Tibial nerve (tissue), 4 donors: ENCODE measurements at regions not wholly inside any gene's neighbourhood (a gene's known extent, or its start where the extent isn't known, plus 50 kb on each side); places are given as distances from the start of the nearest gene placed in this dataset.

Source experiments
- DNase-seq, 2 donors: peaks; one replicate each; pipeline ENCODE4 v3.0.0-alpha.2; 2019; ENCODE audit warnings: low spot score in 2 of 2
- H3K27ac ChIP-seq, 4 donors: fragments of 200-600 bp; sonication (generic) in 3 of 4; one replicate each; pipeline ENCODE4 v1.5.1; 2017 to 2019; ENCODE audit warnings: mild to moderate bottlenecking in 1 of 4
- H3K27me3 ChIP-seq, 2 donors: fragments of 200-600 bp; sonication (generic) in 1 of 2; one replicate each; pipeline versions ENCODE4 v1.5.1 to v1.6.0; 2017 to 2019
- H3K36me3 ChIP-seq, 3 donors: fragments of 200-600 bp; sonication (generic); one replicate each; pipeline ENCODE4 v1.5.1; 2018 to 2019
- H3K4me1 ChIP-seq, 4 donors: fragments of 200-600 bp; sonication (generic) in 3 of 4; one replicate each; pipeline ENCODE4 v1.5.1; 2017 to 2019
- H3K4me3 ChIP-seq, 4 donors: fragments of 200-600 bp; sonication (generic) in 3 of 4; one replicate each; pipeline ENCODE4 v1.5.1; 2017 to 2019; ENCODE audit warnings: mild to moderate bottlenecking in 1 of 4, moderate library complexity in 1 of 4
- H3K9me3 ChIP-seq, 4 donors: fragments of 200-600 bp; sonication (generic) in 3 of 4; one replicate each; pipeline ENCODE4 v1.5.1; 2017 to 2019
- CTCF ChIP-seq, 5 experiments: fragments of 200-600 bp in 3 of 5; fragments of 450-650 bp in 2 of 5; sonication (generic) in 3 of 5; IDR thresholded peaks; one replicate each; pipeline ENCODE4 v1.5.1; 2016 to 2019; ENCODE audit warnings: antibody characterized with exemption in 5 of 5, mild to moderate bottlenecking in 3 of 5, moderate library complexity in 2 of 5
- EP300 ChIP-seq, 2 donors: sonication (generic); formaldehyde crosslinking; IDR thresholded peaks; one replicate each; pipeline ENCODE4 v1.6.1; 2017; ENCODE audit warnings: antibody characterized with exemption in 2 of 2, mild to moderate bottlenecking in 1 of 2
- POLR2A ChIP-seq, 2 donors: fragments of 450-650 bp; IDR thresholded peaks; one replicate each; pipeline ENCODE4 v1.6.1; 2017; ENCODE audit warnings: antibody characterized with exemption in 2 of 2, mild to moderate bottlenecking in 2 of 2, moderate library complexity in 2 of 2
- WGBS, 2 donors: methylation state at CpG; one replicate each; pipeline ENCODE4 v1.1.5; 2018; 5-methylcytosine and 5-hydroxymethylcytosine counted together

GRCh38 chr2:183552716-183553115 is 428.5 kb downstream of the NUP35 start:
- no peaks in the 10 kb centered on the region for H3K4me1 ChIP-seq
- 62 to 71% methylated on average over 4 of the region's 4 CpGs for WGBS, 2 donors
- H3K36me3 ChIP-seq: no peaks in the 10 kb centered on the region
- no peak for DNase-seq
- TF ChIP-seq CTCF (IDR thresholded peaks at IDR 0.05): no peak
- no peak for TF ChIP-seq EP300 (IDR thresholded peaks at IDR 0.05)
- no peak for TF ChIP-seq POLR2A (IDR thresholded peaks at IDR 0.05)
- no peak overlapping the region for H3K27ac ChIP-seq
- no peak overlapping the region for H3K4me3 ChIP-seq
- H3K9me3 ChIP-seq: peaks cover 0 to 10% (median 0%) of the 10 kb centered on the region in 4 donors
- no peaks in the 10 kb centered on the region for H3K27me3 ChIP-seq

GRCh38 chr2:183564726-183565125 is 440.5 kb downstream of the NUP35 start:
- H3K27ac ChIP-seq: no peak overlapping the region
- DNase-seq: no peak
- no peaks in the 10 kb centered on the region for H3K9me3 ChIP-seq
- TF ChIP-seq POLR2A (IDR thresholded peaks at IDR 0.05) (no peak), EP300 (IDR thresholded peaks at IDR 0.05) (no peak), CTCF (IDR thresholded peaks at IDR 0.05) (no peak)
- no peak overlapping the region for H3K4me3 ChIP-seq
- no peaks in the 10 kb centered on the region for H3K4me1 ChIP-seq
- H3K27me3 ChIP-seq: no peaks in the 10 kb centered on the region
- H3K36me3 ChIP-seq: no peaks in the 10 kb centered on the region

GRCh38 chr2:183575481-183575880 is 451.2 kb downstream of the NUP35 start:
- TF ChIP-seq CTCF (IDR thresholded peaks at IDR 0.05) (no peak), POLR2A (IDR thresholded peaks at IDR 0.05) (no peak), EP300 (IDR thresholded peaks at IDR 0.05) (no peak)
- Histone ChIP-seq H3K27ac (no peak overlapping the region), H3K9me3 (peaks cover 0 to 9% (median 0%) of the 10 kb centered on the region in 4 donors), H3K27me3 (no peaks in the 10 kb centered on the region), H3K4me1 (no peaks in the 10 kb centered on the region), H3K4me3 (no peak overlapping the region), H3K36me3 (no peaks in the 10 kb centered on the region)
- WGBS, 2 donors: 74% methylated on average over 2 of the region's 2 CpGs
- DNase-seq: no peak

- no peaks in the 10 kb centered on the region for H3K4me1 ChIP-seq
- no peaks in the 10 kb centered on the region for H3K36me3 ChIP-seq
- no peak for TF ChIP-seq POLR2A (IDR thresholded peaks at IDR 0.05)
- TF ChIP-seq CTCF (IDR thresholded peaks at IDR 0.05): no peak
- no peak for TF ChIP-seq EP300 (IDR thresholded peaks at IDR 0.05)
- H3K27ac ChIP-seq: no peak overlapping the region
- no peak overlapping the region for H3K4me3 ChIP-seq
- H3K9me3 ChIP-seq: peaks cover 0 to 5% (median 0%) of the 10 kb centered on the region in 4 donors
- WGBS, 2 donors: 75 to 82% methylated on average over 5 of the region's 5 CpGs
- H3K27me3 ChIP-seq: no peaks in the 10 kb centered on the region
- no peak for DNase-seq
Measured at GRCh38 chr2:183579686-183580085, 455.4 kb downstream of the NUP35 start.

- no peak for DNase-seq
- WGBS, 2 donors: 92 to 94% methylated on average over 4 of the region's 4 CpGs
- no peaks in the 10 kb centered on the region for H3K4me1 ChIP-seq
- no peak overlapping the region for H3K27ac ChIP-seq
- H3K9me3 ChIP-seq: peaks cover 0 to 2% (median 0%) of the 10 kb centered on the region in 4 donors
- no peak overlapping the region for H3K4me3 ChIP-seq
- no peaks in the 10 kb centered on the region for H3K27me3 ChIP-seq
- no peak for TF ChIP-seq CTCF (IDR thresholded peaks at IDR 0.05)
- no peak for TF ChIP-seq POLR2A (IDR thresholded peaks at IDR 0.05)
- TF ChIP-seq EP300 (IDR thresholded peaks at IDR 0.05): no peak
- no peaks in the 10 kb centered on the region for H3K36me3 ChIP-seq
Measured at GRCh38 chr2:183592271-183592670, 468.0 kb downstream of the NUP35 start.
